GM19397 (cell line): ENCODE measurements at regions not wholly inside any gene's neighbourhood (a gene's known extent, or its start where the extent isn't known, plus 50 kb on each side); places are given as distances from the start of the nearest gene placed in this dataset.

Experiments
- ATAC-seq: cut with Tn5 transposase; IDR thresholded peaks from one replicate; pipeline ENCODE4 v1.9.1; 2021; ENCODE audit warnings: mild to moderate bottlenecking, moderate library complexity; ENCODE audit not compliant: unreplicated experiment

- ATAC-seq = no peak
These were observed 146.2 kb downstream of the CRYBB2 start for GRCh38 chr22:25365491-25366261.

GRCh38 chr22:25366408-25366807, 147.0 kb downstream of the CRYBB2 start:
- no peak for ATAC-seq

- ATAC-seq = no peak
These were observed 147.5 kb downstream of the CRYBB2 start for GRCh38 chr22:25366876-25367466.

- no peak for ATAC-seq
These were observed 148.3 kb downstream of the CRYBB2 start for GRCh38 chr22:25367756-25368155.

GRCh38 chr22:25368271-25368670, 148.8 kb downstream of the CRYBB2 start:
- ATAC-seq = no peak

- no peak for ATAC-seq
These were observed 149.6 kb downstream of the CRYBB2 start for GRCh38 chr22:25369041-25369440.

GRCh38 chr22:25370322-25370721, 150.9 kb downstream of the CRYBB2 start:
- no peak for ATAC-seq

GRCh38 chr22:25372000-25372595, 152.7 kb downstream of the CRYBB2 start:
- ATAC-seq = no peak

GRCh38 chr22:25373961-25374360, 154.5 kb downstream of the CRYBB2 start:
- no peak for ATAC-seq

GRCh38 chr22:25374869-25375268, 155.4 kb downstream of the CRYBB2 start:
- no peak for ATAC-seq

GRCh38 chr22:25375683-25376082, 156.2 kb downstream of the CRYBB2 start:
- ATAC-seq = no peak

- ATAC-seq = no peak
These were observed 158.3 kb downstream of the CRYBB2 start for GRCh38 chr22:25377699-25378098.

GRCh38 chr22:25380122-25380747, 160.8 kb downstream of the CRYBB2 start:
- ATAC-seq = no peak

- ATAC-seq = no peak
These were observed 163.3 kb downstream of the CRYBB2 start for GRCh38 chr22:25382762-25383161.

GRCh38 chr22:25383278-25383820, 163.9 kb downstream of the CRYBB2 start:
- no peak for ATAC-seq

GRCh38 chr22:25383892-25384291, 164.5 kb downstream of the CRYBB2 start:
- ATAC-seq = no peak

GRCh38 chr22:25386538-25386884, 167.1 kb downstream of the CRYBB2 start:
- ATAC-seq = no peak

GRCh38 chr22:25388415-25388814, 169.0 kb downstream of the CRYBB2 start:
- no peak for ATAC-seq

- no peak for ATAC-seq
These were observed 169.6 kb downstream of the CRYBB2 start for GRCh38 chr22:25388866-25389540.

GRCh38 chr22:25389541-25389919, 170.1 kb downstream of the CRYBB2 start:
- no peak for ATAC-seq
